Fibroblast of peridontal ligament (primary cell): ENCODE measurements at regions not wholly inside any gene's neighbourhood (a gene's known extent, or its start where the extent isn't known, plus 50 kb on each side); places are given as distances from the start of the nearest gene placed in this dataset.
"Not testable (repeated sequence)": the region's sequence is repeated elsewhere in the genome, so short reads cannot be mapped to it uniquely, and the experiment has no call there.

Source experiments
- DNase-seq: peaks from one replicate; pipeline ENCODE4 v3.0.0-alpha.2; 2010; ENCODE audit errors: extremely low read depth

DNA sequence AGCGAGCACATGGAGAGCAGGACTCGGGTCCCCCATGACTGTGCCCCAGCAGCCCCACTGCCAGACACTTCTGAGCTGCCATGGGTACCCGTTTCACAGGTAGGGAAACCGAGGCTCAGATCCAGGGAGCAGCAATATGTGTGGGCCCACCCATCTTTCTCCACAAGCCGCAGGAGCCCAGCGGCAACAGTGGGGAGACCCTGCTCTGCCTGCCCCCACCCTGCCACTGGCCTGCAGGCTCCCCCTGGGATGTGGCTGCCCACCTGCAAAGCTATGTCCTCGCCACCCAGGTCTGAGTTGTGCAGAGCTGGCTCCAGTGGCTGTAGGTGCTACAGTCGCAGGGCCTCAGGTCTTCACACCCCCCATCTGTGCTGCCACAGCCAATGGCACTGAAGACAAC is 50.6 kb upstream of the C1QTNF9B start:
- DNase-seq, result no peak

DNA sequence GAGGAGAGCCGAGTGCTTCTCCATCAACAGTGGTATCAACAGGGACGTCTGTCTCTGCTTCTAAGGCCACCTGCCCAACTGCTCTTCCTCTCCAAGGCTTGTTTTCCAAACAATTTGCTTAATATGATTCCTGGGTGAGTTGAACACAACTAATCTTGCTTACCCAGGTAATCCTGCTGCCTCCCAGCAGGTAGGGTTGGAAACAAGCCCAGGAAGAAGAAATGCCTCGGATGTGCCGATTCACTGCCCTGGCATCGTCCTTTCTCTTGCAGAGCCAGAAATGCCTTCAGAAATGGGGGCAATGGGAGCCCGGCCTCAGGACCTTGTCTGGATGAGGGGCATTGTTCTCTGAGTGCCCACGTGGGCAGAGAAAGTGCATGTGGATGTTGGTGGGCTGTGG is 51.9 kb upstream of the C1QTNF9B start:
- DNase-seq, result no peak

DNA sequence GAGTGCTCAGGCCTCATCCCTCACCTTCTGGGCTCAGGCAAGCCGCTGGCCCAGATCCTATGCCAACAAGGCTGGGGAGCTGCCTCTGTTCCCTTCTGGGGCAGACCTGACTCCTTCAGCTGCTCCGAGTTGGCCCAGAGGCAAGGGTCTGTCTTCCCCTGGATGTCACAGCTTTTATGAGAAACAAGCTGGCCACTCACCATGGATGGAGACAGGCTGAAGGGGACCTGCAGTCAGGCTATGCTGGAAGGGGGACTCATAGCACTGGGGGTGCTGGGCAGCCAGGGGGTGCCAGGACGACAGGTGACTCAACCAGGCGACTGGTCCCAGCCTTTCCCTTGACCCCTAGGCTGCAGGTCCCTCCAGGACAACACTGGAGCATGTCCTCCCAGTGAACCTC is 52.4 kb upstream of the C1QTNF9B start:
- DNase-seq, result no peak

DNA sequence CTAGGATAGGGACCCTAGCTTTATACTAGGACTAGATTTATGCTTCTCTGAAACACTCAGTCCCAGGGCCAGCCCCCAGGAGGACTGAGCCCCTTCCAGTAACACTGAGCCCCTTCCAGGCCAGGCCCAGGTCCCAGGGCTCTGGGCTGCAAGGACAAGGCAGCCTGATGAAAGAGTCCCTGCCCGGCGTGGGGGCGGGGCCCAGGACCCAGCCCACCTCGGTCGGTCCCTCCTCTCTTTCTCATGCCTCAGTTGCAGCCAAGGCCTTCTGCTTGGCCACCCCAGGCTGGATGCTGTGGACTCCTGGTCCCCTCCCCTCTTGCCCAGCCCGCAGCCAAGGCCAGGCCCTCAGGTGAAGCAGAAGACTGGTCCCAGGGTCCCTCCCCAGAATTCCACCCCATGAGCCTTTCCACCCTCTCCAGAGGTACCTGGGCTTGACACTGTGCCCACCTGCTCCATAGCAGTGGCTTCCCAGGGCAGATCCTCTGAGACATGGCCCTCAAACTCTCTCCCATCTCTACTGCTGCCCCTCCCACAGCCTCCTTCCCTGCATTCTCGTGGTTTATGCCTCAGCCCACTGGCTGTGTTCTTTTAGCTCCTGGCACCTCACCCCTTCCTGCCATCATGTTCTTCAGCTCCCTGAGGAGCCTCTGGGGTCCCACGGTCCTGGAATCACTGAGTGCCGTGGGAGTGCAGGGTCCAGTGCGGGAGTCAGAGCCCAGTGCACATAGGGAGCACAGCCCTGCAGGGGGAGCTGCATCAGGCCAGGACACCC is 53.6 kb upstream of the C1QTNF9B start:
- no peak for DNase-seq

DNA sequence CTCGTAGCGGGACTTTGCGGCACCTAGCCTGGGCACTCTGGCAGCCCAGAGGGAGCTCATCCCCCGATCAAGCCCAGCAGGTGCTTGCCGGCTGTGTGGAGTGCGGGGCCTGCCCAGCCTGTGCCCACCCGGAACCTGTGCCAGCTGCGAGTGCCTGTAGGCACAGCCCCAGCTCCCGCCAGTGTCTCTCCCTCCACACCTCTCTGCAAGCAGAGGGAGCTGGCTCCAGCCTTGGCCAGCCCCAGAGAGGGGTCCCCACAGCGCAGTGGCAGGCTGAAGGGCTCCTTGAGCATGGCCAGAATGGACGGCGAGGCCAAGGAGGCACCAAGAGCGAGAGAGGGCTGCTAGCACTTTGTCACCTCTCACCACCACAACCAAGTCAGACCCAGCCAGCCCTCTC is 55.5 kb upstream of the C1QTNF9B start:
- no peak for DNase-seq

DNA sequence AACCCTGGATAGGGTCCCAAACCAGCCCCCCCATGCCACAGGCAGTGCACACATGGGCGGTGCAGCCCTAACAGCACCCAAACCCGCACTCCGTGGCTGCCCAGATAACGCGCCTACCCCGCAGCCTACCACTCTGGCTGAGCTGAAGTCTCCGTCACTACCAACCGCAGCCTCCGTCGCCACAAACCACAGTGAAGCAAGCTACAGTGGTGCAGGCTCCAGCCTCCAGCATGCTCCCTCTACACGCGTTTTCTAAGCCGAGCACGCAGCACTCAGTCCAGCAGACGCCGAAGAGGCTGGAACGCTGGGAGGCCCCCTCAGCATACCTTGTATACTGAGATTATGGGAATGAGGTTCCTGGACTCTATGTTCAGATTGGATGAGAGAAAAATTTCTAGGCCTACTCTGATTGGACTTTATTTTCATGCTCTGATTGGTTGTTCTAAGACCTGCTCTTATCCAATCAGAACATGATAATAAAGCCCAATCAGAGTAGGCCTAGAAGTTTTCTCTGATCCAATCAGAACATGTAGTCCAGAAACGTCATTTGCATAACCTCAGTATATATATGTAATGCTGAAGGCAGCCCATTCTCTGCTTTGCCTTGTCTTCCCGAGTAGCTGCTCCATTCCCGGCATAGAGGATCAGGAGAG is 56.7 kb upstream of the C1QTNF9B start:
- no peak for DNase-seq

DNA sequence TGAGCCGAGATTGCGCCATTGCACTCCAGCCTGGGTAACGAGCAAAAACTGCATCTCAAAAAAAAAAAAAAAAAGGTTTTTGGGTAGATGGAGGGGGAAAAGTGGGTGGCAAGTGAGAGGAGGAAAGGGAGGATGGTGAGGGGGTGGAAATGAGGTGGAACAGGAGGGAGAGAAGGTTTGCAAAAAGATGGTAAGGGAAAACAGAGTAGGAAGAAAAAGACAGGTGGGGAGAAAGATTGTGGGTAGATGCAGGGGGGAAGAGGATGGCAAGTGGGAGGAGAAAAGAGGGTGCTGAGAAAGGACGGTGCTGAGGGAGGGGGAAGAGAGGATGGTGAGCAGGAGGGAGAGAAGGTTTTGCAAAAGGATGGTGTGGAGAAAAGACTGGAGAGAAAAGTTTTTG is 57.8 kb upstream of the C1QTNF9B start:
- DNase-seq, result no peak

DNA sequence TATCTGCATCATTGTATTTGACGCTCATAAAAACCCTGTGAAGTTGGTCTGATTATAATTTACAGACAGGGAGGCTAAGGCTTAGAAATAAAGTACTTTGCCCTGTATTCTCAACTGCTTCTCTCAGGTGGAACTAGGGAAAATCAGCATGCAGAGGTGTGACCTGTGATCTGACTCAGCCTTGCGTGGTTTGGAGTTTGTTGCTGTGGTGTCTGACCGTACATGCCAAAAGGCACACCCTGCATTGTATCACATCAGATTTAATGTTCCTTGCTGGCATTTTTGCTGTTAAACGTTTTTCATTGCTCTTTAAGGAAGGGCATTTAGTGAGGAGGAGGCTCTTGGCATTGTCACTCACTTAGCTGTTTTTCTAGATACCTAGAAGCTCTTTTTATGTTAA is 58.8 kb upstream of the C1QTNF9B start:
- DNase-seq, result no peak

DNA sequence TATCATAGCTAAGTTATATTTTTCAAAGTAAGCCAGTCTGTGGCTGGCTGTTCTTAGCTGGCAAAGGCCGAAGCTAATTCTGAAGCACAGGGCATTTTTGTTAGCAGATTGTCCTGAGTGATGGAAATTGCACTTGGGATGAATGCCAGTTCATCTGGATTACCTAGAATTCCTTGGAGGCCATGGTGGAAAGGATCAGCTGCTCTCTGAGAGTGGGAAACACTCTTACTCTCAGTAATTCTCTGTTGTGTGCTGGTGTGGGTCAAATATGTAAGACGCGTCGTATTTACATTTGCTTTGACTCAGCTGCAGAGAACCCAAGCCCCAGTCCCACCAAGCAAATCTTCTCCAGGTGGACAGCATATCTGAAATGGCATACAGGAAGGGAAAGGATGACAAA is 60.7 kb upstream of the C1QTNF9B start:
- no peak for DNase-seq

DNA sequence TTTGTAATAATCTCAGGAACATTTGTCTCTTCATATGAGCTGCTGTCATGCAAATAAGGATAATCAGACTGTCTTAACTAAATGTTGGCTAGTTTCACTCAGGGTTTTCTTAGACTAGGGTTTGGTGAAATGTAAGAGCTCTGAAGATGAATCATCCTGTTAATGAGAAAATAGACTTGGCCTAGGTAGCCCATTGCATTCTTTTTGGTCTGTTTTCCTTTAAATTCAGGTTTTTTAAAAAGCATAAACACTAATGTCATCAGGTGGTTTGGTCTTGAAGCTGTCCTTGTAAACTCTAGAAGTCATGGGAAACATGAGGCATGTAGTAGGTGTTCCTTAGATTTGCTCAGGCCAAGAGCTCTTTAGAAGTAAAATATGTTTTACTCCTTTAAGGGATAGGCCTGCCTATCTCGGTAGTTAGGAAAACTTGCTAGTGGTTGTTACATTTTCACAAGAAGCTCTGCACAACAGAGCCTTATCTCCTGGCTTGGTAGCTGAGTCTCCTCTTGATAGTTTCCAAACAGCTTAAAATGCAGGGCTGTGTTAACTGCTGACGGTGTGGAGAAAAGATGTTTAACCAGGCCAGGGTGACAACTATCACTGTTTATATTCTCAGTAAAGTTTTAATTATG is 62.0 kb upstream of the C1QTNF9B start:
- peak; percentile 52 for DNase-seq

DNA sequence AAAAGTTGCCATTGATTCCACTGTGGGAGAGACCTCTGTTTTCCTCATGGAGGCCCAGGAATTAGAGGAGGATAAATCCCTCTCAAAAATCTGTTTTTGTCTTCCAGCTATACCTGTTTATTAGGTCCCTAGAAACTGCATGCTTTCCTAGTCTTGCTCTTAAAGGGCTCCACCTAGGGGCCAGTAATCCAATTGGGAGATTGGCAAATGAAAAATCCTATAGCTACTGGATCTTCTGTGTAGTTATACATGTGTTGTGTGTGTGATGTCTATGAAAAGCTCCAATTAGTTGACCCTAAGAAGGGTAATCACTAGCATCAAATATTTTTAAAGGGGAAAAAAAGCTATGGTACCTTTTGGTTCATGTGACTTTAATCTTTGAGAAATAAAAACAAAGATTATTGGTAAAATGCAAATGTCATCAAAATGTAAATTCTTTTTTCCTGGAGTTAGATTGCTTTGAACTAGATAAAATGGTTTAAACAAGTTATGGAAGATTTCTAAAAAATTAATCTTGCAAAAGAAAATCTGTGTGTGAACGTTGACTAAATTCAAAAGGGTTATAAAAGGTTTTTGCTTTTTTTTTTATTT is 63.4 kb upstream of the C1QTNF9B start:
- DNase-seq, result peak; percentile 55

DNA sequence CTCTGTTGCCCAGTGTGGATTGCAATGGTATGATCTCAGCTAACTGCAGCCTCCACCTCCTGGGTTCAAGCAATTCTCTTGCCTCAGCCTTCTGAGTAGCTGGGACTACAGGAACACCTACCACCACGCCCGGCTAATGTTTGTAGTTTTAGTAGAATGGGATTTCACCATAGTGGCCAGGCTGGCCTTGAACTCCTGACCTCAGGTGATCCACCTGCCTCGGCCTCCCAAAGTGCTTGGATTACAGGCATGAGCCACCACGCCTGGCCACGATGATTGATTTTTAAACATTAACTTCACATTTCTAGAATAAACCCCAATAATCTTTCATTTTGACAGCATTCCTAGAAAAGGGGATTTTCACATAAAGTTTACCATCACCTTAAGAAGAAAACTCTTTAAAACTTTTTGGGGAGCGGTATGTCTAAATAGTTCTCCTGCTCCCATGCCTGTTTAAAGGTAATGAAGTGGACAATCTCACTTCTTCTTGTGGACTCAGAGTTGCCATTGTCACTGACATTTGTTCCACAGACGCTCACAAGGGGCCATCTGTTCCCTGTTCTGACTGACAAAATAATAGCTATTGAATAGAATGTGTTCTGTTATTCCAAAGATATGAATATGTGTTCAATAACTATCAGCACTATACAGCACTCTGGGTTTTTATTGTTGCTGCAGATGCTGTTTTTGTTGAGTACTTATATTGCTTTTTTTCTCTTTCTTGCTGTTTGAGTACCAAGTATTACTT is 66.1 kb upstream of the C1QTNF9B start:
- no peak for DNase-seq

DNA sequence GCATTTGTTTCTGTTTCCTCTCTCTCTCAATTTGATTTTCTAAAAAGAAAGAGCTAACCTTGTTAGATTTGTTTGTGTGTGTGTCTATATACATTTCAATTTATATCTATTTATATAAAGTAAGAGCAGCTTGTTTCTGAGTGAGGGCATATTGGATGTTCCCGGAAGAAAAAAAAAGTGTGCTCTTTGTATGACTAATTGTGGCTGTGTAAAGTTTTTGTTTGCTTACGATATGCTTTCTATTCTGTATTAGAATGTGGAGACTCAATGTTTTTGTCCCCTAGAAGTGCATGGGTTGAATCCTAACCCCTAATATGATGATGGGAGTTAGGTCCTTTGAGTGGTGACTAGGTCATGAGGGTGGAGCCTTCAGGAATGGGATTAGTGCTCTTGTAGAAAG is 66.6 kb upstream of the C1QTNF9B start:
- DNase-seq, result peak; percentile 38

DNA sequence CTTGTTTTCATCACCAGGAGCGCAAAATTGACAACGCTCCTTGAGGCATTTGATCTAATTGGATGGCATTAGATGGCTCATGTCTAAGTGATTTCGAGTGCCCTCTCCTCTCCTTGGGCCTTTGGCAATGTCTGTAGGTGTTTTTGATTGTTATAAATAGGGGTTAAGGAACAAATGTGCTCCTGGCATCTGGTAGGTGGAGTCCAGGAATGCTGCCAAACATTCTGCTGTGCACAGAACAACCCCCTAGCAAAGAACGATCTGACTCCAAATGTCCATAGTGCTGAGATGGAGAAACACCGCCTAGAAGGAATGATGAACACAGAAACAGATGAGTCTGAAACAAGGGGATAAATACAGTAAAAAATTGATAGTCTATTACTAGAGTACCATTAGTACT is 68.0 kb upstream of the C1QTNF9B start:
- no peak for DNase-seq

DNA sequence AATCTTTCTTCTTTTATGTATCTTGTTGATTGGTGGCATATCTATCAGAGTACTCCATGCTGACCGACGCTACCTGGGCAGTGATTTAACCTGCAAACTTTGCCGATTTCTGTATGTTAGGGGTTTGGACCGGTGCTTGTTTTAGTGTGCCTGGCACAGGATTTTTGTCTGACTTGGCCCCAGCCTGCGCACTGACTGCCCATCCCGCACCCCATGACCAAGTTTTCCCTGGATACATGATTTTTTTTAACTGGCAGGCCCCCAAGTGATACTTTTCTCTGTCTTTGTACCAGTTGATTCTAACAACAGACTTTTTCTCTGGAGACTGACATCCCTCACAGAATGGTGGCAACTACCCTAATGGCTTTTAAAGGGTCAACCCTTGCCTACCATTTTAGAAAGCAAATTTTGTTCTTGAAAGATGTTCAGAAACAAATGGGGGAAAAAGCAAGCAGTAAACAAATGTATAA is 69.0 kb upstream of the C1QTNF9B start:
- no peak for DNase-seq

DNA sequence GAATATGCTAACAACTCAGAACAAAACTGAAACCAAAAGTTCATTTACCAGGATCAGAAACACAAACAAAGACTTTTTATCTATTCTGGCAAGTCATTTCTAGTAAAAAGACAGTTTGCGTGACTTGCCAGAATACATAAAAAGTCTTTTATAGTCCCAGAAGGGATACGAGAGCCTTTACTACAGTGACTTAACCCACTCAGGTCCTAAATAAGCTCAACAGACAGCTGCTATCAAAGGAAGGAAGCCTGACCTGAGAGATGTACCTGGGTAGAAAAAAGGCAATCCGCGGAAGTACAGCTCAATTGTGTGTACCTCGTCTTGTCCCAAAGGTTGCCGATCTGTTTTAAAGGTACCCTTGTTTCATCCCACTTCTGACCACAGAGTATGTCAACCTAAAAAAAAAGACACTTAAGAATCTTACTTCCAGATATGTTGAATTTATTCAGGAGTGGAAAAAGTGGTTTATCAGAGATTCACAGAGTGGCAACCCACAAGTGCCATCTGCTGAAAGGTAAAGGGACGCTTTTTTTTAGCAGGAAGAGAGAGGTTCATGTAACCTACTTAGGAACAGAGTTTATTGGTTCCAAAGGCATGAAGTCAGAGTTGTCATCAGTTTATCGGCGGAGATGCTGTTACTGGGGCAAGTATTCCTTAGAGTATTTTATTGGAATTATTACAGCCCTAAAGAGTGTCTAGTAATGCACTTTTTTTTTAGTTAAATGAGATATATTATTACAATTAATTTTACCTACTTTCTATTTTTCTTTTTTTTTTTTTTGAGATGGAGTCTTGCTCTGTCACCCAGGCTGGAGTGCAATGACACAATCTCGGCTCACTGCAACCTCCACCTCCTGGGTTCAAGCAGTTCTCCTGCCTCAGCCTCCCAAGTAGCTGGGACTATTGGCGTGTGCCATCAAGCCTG is 69.7 kb upstream of the C1QTNF9B start:
- peak; percentile 42 for DNase-seq

DNA sequence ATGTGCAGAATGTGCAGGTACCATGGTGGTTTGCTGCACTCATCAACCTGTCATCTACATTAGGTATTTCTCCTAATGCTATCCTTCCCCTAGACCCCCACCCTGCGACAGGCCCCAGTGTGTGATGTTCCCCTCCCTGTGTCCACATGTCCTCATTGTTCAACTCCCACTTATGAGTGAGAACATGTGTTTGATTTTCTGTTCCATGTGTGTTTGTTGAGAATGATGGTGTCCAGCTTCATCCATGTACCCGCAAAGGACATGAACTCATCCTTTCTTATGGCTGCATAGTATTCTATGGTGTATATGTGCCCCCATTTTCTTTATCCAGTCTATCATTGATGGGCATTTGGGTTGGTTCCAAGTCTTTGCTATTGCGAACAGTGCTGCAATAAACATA is 70.5 kb upstream of the C1QTNF9B start:
- DNase-seq, result not testable (repeated sequence)

DNA sequence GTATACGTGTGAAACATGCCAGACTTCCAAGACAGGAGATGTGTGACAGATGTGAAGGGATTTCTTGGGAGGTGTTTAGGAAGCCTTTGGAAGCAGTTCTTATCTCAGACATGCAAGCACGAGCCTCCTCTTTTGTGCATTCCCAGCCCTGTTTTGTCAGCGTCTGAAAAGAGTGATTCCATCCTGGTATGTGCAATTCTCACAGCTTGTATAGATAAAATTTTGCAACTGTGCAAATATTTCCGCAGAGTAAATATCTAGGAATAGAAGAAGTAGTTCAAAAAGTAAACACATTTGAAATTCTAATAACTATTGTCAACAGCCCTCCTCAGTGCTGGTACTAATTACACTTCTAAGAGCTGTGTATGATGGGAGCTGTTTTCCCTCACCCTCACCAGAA is 72.3 kb upstream of the C1QTNF9B start:
- no peak for DNase-seq

DNA sequence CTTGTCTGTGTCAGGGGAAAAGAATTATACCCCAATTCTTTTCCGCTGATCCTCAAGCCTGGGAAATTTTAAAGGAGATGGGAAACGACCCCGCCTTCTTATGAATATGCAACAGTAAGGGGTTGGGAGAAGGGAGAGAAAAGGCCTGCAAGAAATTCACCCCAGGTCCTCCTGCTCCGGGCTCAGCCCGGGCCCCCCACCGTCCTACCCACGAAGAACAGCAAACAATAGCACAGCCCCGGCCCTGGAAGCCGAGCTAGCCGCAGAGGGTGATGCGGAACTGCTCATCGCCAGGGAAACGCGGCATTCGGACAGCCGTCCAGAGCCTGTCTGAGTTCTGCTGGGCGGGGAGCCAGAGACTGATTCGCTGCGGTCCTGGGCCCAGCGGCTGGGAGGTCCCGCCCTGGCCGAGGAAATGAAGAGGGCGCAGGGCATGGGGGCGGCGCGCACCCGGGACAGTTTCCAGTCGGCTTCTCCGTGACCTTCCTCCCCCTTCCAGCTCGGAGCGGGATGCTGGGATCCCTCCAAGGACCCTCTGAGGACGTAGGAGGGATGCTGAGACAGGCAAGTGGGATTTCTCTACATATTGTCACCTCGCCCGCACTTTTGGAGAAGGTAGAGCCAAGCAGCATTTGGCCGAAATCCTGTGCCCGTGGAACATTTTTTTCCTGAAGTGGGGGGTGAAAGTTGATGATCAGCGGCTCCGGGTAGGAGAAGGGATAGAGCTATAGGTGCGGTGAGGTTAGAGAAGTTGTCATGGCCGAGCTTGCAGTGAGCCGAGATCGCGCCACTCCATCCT is 82.3 kb upstream of the C1QTNF9B start:
- DNase-seq, result peak; percentile 83

DNA sequence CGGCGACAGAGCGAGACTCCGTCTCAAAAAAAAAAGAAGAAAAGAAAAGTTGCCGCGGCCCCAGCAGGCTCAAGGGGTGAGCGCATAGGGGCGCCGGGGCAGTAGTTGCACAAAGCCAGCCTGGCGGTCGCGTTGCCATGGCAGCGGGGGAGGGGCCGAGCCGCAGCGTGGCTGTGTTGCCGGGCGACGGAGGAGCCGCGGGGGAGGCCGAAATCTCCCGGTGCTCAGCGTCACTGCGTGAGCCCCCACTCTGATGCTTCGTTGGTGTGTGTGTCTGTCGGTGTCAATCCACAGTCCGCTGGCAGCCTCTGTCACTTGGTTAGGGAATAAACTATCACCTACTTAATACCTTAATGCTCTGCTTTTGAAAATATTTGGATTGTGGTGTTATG is 82.9 kb upstream of the C1QTNF9B start:
- DNase-seq, result peak; percentile 75
